ENCODE measurements at regions not wholly inside any gene's neighbourhood (a gene's known extent, or its start where the extent isn't known, plus 50 kb on each side); places are given as distances from the start of the nearest gene placed in this dataset.

DNA sequence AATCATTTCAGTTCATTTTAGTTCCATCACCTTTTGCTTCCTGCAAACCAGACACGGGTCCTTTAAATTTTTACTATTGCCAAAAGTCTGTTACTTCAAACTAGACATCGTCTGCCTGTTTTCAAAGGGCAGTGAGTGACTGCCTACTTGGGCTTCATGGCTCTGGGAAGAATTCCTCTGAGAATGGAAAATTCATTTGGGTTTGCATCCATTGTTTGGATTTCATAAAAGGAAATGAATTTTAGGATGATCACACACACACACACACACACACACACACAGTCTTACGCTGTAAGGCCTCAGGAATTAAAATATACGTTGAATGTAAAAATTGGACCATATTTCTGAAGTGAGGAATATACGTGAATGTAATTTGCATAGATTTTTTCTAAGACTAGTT is 1584.3 kb upstream of the ACVR2A start:
- DNase-seq (ENCODE audit: low read depth), result no peak
- H3K4me3 ChIP-seq (ENCODE audit: low read depth, low read length), result no peak overlapping the region
- TF ChIP-seq, protein P1, sequence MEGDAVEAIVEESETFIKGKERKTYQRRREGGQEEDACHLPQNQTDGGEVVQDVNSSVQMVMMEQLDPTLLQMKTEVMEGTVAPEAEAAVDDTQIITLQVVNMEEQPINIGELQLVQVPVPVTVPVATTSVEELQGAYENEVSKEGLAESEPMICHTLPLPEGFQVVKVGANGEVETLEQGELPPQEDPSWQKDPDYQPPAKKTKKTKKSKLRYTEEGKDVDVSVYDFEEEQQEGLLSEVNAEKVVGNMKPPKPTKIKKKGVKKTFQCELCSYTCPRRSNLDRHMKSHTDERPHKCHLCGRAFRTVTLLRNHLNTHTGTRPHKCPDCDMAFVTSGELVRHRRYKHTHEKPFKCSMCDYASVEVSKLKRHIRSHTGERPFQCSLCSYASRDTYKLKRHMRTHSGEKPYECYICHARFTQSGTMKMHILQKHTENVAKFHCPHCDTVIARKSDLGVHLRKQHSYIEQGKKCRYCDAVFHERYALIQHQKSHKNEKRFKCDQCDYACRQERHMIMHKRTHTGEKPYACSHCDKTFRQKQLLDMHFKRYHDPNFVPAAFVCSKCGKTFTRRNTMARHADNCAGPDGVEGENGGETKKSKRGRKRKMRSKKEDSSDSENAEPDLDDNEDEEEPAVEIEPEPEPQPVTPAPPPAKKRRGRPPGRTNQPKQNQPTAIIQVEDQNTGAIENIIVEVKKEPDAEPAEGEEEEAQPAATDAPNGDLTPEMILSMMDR (IDR thresholded peaks at IDR 0.05; ENCODE audit: insufficient read depth, low read depth, low read length), result no peak

DNA sequence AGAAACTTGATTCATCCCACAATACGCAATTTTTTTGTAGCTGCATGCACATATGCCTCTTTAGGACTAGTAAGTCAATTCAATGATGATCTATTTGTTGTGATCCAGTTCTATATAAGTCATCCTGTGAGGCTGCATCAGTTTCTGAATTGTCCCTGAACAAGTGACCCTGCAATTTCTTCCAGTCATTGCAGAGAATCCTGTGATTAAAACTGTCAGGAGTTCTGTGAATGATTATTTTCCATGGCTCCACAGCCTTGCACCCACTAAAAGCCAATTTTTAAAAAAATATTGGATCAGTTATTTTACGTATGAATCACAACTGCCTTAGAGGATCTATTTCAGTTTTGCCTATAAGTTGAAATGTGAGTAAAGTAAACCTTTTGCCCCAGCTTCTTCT is 1585.0 kb upstream of the ACVR2A start:
- DNase-seq (ENCODE audit: low read depth), result no peak
- H3K4me3 ChIP-seq (ENCODE audit: low read depth, low read length), result no peak overlapping the region
- TF ChIP-seq, protein P1 (IDR thresholded peaks at IDR 0.05; ENCODE audit: insufficient read depth, low read depth, low read length), result no peak

DNA sequence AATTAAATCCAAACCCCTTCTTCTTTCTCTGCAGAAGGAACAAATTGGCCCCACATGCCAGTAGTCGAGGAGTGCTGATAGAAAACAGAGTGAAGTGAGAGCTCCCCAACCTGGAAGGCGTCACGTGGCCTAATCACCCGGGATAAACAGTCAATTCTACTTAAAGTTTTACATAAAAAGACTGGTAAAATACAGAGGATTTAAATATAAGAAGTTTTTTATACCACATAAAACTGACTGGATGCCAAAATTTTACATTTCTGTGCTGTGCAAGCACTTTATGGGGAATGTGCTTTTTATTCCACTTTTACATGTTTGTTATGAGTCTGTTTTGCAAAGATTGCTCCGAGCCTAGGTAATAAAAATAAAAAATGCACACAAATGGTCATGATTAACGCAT is 1586.8 kb upstream of the ACVR2A start:
- no peak for DNase-seq (ENCODE audit: low read depth)
- TF ChIP-seq, protein P1 (IDR thresholded peaks at IDR 0.05; ENCODE audit: insufficient read depth, low read depth, low read length), result no peak

DNA sequence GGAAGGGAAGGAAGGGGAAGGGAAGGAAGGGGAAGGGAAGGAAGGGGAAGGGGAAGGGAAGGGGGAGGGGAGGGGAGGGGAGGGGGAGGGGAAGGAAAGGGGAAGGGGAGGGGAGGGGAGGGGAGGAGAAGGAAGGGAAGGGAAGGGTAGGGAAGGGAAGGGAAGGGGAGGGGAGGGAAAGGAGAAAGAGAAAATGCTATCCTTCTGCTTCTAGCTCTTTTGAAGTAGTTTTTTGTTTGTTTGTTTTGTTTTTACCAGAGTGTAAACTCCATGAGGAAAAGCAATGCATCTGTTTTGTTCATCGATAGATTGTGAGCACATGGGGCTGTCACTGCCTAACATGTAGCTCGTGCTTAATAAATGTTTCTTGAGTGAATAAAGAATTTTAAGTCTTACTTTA is 1592.7 kb upstream of the ACVR2A start:
- no peak overlapping the region for H3K4me3 ChIP-seq (ENCODE audit: low read depth, low read length)
- DNase-seq (ENCODE audit: low read depth), result no peak
- TF ChIP-seq, protein P1 (IDR thresholded peaks at IDR 0.05; ENCODE audit: insufficient read depth, low read depth, low read length), result no peak

More for the DNA sequence above, 1586.8 kb upstream of the ACVR2A start:
- H3K4me3 ChIP-seq (ENCODE audit: low read depth, low read length), result no peak overlapping the region

DNA sequence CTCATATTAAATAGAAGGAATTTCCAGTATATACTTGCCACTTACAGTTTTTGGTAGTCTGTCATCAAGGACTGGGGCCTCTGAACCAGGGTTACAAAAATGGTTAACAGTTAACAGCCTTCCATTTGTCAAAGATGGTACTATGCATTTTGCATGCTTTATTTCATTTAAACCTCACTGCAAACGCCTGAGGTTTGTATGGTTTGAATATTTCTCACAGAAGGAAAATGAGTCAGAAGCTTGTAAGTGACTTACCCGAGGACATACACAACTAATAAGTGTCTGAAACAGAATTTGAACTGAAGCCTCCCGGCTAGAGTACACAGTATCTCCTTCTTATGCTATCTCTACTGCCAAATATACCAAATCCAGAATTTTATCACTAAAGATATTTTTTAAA is 1593.5 kb upstream of the ACVR2A start:
- TF ChIP-seq, protein P1 (IDR thresholded peaks at IDR 0.05; ENCODE audit: insufficient read depth, low read depth, low read length), result no peak
- no peak overlapping the region for H3K4me3 ChIP-seq (ENCODE audit: low read depth, low read length)
- DNase-seq (ENCODE audit: low read depth), result no peak

DNA sequence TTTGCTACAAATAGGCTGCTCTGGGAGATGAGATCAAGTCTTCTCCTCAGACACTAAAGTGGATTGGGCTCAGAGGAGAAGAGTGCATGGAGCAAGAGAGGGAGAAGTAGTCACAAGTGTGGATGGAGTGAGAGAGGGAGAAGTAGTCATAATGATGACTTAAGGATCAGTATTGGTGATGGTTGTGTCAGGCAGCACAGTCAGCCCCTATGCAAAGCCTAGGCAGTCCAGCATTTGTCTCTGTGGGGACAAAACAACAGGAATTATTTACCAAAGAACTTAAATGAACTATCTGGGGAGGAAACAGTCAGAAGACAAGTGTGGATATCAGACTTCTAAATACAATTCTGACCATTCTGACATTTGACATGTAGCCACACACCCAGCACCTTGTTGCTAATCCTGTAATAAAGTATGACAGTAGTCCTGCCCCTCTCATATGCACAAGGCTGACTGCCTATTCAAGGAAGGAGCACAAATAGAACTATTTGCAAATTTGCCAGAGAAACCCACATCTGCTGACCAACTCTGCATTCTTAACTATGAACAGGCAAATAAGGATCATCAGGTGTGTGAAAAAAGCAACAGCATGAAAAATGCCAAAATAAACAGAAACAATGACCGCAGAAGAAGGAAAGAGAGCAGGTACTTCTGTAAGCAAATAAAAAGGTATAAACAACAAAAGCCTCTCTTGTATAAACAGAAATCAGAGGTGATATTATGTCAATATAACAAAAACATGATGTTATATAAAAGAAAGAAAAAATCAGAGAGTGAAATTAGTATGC is 1597.9 kb upstream of the ACVR2A start:
- H3K4me3 ChIP-seq (ENCODE audit: low read depth, low read length), result no peak overlapping the region
- DNase-seq (ENCODE audit: low read depth), result no peak
- TF ChIP-seq, protein P1 (IDR thresholded peaks at IDR 0.05; ENCODE audit: insufficient read depth, low read depth, low read length), result no peak
